ENCODE measurements at regions not wholly inside any gene's neighbourhood (a gene's known extent, or its start where the extent isn't known, plus 50 kb on each side); places are given as distances from the start of the nearest gene placed in this dataset.

DNA sequence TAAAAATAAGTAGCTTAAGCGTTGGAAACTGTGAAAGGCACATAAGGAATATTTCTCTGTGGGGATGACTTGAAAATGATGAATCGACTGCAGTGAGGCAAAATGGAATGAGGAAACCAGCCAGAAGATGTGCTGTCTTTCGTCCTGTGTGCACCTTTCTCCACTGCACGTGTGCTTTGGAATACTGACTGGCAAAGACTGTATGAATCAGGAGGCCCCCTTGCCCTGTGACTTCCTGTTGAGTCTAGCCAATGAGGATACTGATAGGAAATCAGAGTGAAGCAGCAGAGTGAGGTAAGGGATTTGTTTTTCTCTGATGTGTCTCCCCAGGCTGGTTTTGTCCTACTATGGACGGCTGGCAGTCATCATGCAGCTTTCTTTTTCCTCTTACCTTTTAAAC, 118.2 kb upstream of the ADGRL4 start:
- no peak for TF ChIP-seq CTCF (IDR thresholded peaks at IDR 0.05)
- TF ChIP-seq POLR2A (IDR thresholded peaks at IDR 0.05) = no peak
